Neuronal stem cell (in vitro differentiated cells): ENCODE measurements at regions not wholly inside any gene's neighbourhood (a gene's known extent, or its start where the extent isn't known, plus 50 kb on each side); places are given as distances from the start of the nearest gene placed in this dataset.

Experiments
- DNase-seq: peaks from one replicate; pipeline ENCODE4 v3.0.0-alpha.2; 2013; ENCODE audit warnings: low spot score
- H2AFZ ChIP-seq: one replicate; pipeline ENCODE4 v1.6.1; 2013; ENCODE audit warnings: mild to moderate bottlenecking, low read length, inconsistent platforms
- H2AK5ac ChIP-seq: 2 replicates; pipeline ENCODE4 v1.6.1; 2013; ENCODE audit warnings: low read depth, mild to moderate bottlenecking, inconsistent platforms, low read length, moderate library complexity, mixed read lengths
- H2BK120ac ChIP-seq: 2 replicates; pipeline ENCODE4 v1.6.1; 2013; ENCODE audit warnings: low read depth, mild to moderate bottlenecking, inconsistent platforms, low read length, moderate library complexity, mixed read lengths
- H2BK12ac ChIP-seq: one replicate; pipeline ENCODE4 v1.6.1; 2013; ENCODE audit warnings: low read length, inconsistent platforms
- H2BK15ac ChIP-seq: 2 replicates; pipeline ENCODE4 v1.6.1; 2013; ENCODE audit warnings: mild to moderate bottlenecking, low read length, inconsistent platforms, mixed read lengths
- H2BK5ac ChIP-seq: one replicate; pipeline ENCODE4 v1.6.1; 2013; ENCODE audit warnings: inconsistent platforms, mild to moderate bottlenecking, low read length, moderate library complexity
- H3K14ac ChIP-seq: one replicate; pipeline ENCODE4 v1.6.1; 2013; ENCODE audit warnings: low read length, inconsistent platforms
- H3K18ac ChIP-seq: 2 replicates; pipeline ENCODE4 v1.6.1; 2013; ENCODE audit warnings: low read length, inconsistent platforms
- H3K23ac ChIP-seq: 2 replicates; pipeline ENCODE4 v1.6.1; 2013; ENCODE audit warnings: low read depth, mild to moderate bottlenecking, mixed read lengths, low read length, inconsistent platforms; ENCODE audit not compliant: poor library complexity
- H3K27ac ChIP-seq: replicated peaks from 3 replicates; pipeline ENCODE4 v1.5.1; 2013; ENCODE audit warnings: low read length, inconsistent platforms
- H3K27me3 ChIP-seq, 3 experiments: 2 replicates each; pipeline ENCODE4 v1.6.1; 2013; ENCODE audit warnings: low read length in 3 of 3, mild to moderate bottlenecking in 2 of 3, inconsistent platforms in 1 of 3, low read depth in 1 of 3, mixed read lengths in 1 of 3, moderate library complexity in 1 of 3; ENCODE audit not compliant: control insufficient read depth in 3 of 3, insufficient read depth in 3 of 3
- H3K36me3 ChIP-seq, 2 donors: replicated peaks in 1 of 2; 2 replicates each; pipeline ENCODE4 v1.6.1; 2013; ENCODE audit warnings: low read length in 2 of 2; ENCODE audit not compliant: control insufficient read depth in 2 of 2, insufficient read depth in 2 of 2
- H3K4ac ChIP-seq: 2 replicates; pipeline ENCODE4 v1.6.1; 2013; ENCODE audit warnings: inconsistent platforms, mild to moderate bottlenecking, low read length, moderate library complexity
- H3K4me1 ChIP-seq, 2 donors: 1 replicate in 1 of 2; 2 replicates in 1 of 2; pipeline ENCODE4 v1.6.1; 2013; ENCODE audit warnings: low read length in 2 of 2, low read depth in 1 of 2; ENCODE audit not compliant: control insufficient read depth in 2 of 2, insufficient read depth in 1 of 2
- H3K4me2 ChIP-seq: one replicate; pipeline ENCODE4 v1.6.1; 2013; ENCODE audit warnings: mild to moderate bottlenecking, low read length, inconsistent platforms; ENCODE audit not compliant: insufficient read depth, poor library complexity, severe bottlenecking
- H3K4me3 ChIP-seq, 2 donors: 2 replicates each; pipeline ENCODE4 v1.5.1; 2013; ENCODE audit warnings: low read length in 2 of 2, mild to moderate bottlenecking in 2 of 2, inconsistent platforms in 1 of 2, moderate library complexity in 1 of 2
- H3K79me1 ChIP-seq: one replicate; pipeline ENCODE4 v1.6.1; 2013; ENCODE audit warnings: low read depth, mild to moderate bottlenecking, inconsistent platforms, low read length, moderate library complexity
- H3K9ac ChIP-seq: one replicate; pipeline ENCODE4 v1.6.1; 2013; ENCODE audit warnings: mild to moderate bottlenecking, low read depth, low read length, inconsistent platforms; ENCODE audit not compliant: poor library complexity
- H3K9me3 ChIP-seq, 2 donors: replicated peaks in 1 of 2; 2 replicates each; pipeline versions ENCODE3 to v1.6.1; 2013; ENCODE audit warnings: low read length in 2 of 2, mild to moderate bottlenecking in 2 of 2, inconsistent platforms in 1 of 2, low read depth in 1 of 2, mixed read lengths in 1 of 2, moderate library complexity in 1 of 2; ENCODE audit not compliant: control insufficient read depth in 2 of 2, insufficient read depth in 1 of 2
- H4K8ac ChIP-seq: one replicate; pipeline ENCODE4 v1.6.1; 2013; ENCODE audit warnings: low read depth, mild to moderate bottlenecking, inconsistent platforms, low read length, moderate library complexity
- H4K91ac ChIP-seq: one replicate; pipeline ENCODE4 v1.6.1; 2013; ENCODE audit warnings: low read length, low read depth, mild to moderate bottlenecking, inconsistent platforms; ENCODE audit not compliant: poor library complexity
- WGBS, 2 donors: extraction: QIAGEN DNeasy Blood & Tissue Kit; methylation state at CpG; one replicate each; pipeline ENCODE4 v1.1.7; 2013; ENCODE audit warnings: missing lambda C conversion rate in 2 of 2, mixed read lengths in 1 of 2; ENCODE audit not compliant: insufficient read length in 2 of 2, insufficient replicate concordance in 1 of 2; ENCODE audit errors: extremely low coverage in 2 of 2; 5-methylcytosine and 5-hydroxymethylcytosine counted together

DNA sequence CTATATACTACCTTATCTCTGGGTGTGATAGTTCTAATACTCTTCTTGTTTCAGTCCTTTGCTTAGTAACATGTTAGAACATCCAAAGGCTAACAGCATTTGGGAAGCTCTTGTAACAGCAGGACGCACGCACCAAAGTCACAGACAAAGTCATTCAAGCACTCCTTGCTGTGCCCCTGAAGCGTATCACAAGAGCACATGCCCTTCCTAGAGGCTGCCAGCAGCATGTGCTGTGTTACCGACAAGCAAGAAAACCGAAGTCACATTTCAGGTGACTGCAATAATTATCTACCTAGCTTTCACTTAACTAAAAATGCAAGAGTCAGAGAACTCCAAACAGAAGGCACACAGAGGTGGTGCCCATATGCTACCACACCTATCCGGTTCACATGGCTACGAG lies 194.1 kb downstream of the KLF12 start:
- H2BK120ac ChIP-seq, result no peak overlapping the region
- no peak overlapping the region for H3K23ac ChIP-seq
- peaks cover 4 to 7% of the 10 kb centered on the region in 2 donors for H3K4me1 ChIP-seq
- no peak overlapping the region for H3K4me2 ChIP-seq
- no peaks in the 10 kb centered on the region for H3K79me1 ChIP-seq
- no peak overlapping the region for H2BK15ac ChIP-seq
- no peaks in the 10 kb centered on the region for H3K9me3 ChIP-seq
- H3K4ac ChIP-seq, result no peak overlapping the region
- H3K18ac ChIP-seq, result no peak overlapping the region
- no peak overlapping the region for H2BK5ac ChIP-seq
- WGBS, 2 donors, result no CpG with 5 or more reads among the region's 7 CpGs
- H3K27ac ChIP-seq, result no peak overlapping the region
- no peak overlapping the region for H3K4me3 ChIP-seq
- H3K9ac ChIP-seq, result no peak overlapping the region
- no peak overlapping the region for H2AFZ ChIP-seq
- H3K14ac ChIP-seq, result no peak overlapping the region
- H2BK12ac ChIP-seq, result no peak overlapping the region
- no peak overlapping the region for H4K91ac ChIP-seq
- peaks cover 0 to 51% of the 10 kb centered on the region in 2 donors for H3K36me3 ChIP-seq
- no peak overlapping the region for H2AK5ac ChIP-seq
- no peak for DNase-seq
- no peak overlapping the region for H4K8ac ChIP-seq
- no peaks in the 10 kb centered on the region for H3K27me3 ChIP-seq

DNA sequence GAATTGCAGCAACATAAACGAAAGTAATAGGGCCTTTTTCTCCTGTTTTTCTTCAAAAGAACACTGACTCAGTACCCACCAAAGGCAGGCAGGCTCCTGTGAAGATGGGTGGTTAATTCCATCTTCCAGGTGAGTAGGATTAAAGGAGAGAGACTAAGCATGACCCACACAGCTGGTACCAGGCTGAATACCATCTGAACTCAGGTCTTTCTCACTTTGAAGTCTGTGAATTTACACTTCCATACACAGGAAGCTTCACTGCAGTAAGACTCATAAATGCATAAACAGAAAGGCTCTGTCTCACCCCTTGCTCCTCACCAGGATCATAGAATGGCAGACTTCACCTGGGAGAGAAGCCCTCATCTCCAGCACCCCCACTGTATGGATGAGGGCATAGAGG lies 194.6 kb downstream of the KLF12 start:
- Histone ChIP-seq H4K8ac (no peak overlapping the region), H3K14ac (no peak overlapping the region), H2AK5ac (no peak overlapping the region), H4K91ac (no peak overlapping the region), H3K4me2 (no peak overlapping the region), H3K23ac (no peak overlapping the region), H3K4me3 (no peak overlapping the region), H3K27ac (no peak overlapping the region), H3K27me3 (no peaks in the 10 kb centered on the region), H3K4ac (no peak overlapping the region), H2AFZ (no peak overlapping the region), H3K79me1 (no peaks in the 10 kb centered on the region), H2BK12ac (no peak overlapping the region), H2BK15ac (no peak overlapping the region), H3K9ac (no peak overlapping the region), H3K18ac (no peak overlapping the region), H2BK120ac (no peak overlapping the region), H3K9me3 (no peaks in the 10 kb centered on the region), H3K4me1 (peaks cover 4 to 7% of the 10 kb centered on the region in 2 donors), H3K36me3 (peaks cover 0 to 51% of the 10 kb centered on the region in 2 donors), H2BK5ac (no peak overlapping the region)
- no CpG with 5 or more reads among the region's 1 CpG for WGBS, 2 donors
- DNase-seq, result no peak

DNA sequence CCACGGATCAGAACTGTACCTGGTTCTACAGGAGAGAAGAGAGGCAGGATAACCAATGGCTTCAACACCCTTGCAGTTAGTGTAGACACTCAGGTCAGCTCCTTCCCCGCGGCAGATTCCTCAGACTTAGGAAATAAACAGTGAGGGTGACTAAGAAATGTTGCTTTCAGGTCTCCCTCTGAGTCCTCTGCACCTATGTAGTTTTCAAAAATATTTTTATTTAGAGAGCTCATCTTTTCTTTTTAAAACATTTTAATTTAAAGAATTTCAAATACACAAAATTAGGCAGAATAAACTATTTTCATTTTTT lies 195.2 kb downstream of the KLF12 start:
- no peak for DNase-seq
- Histone ChIP-seq H3K23ac (no peak overlapping the region), H2BK15ac (no peak overlapping the region), H2AFZ (no peak overlapping the region), H2BK120ac (no peak overlapping the region), H3K4ac (no peak overlapping the region), H3K27me3 (no peaks in the 10 kb centered on the region), H3K9me3 (no peaks in the 10 kb centered on the region), H3K4me1 (peaks cover 4% of the 10 kb centered on the region in 2 donors), H2BK12ac (no peak overlapping the region), H3K79me1 (no peaks in the 10 kb centered on the region), H2BK5ac (no peak overlapping the region), H3K14ac (no peak overlapping the region), H4K91ac (no peak overlapping the region), H4K8ac (no peak overlapping the region), H3K18ac (peak overlapping the region; percentile 62), H3K4me3 (no peak overlapping the region), H3K27ac (no peak overlapping the region), H2AK5ac (peak overlapping the region; percentile 57), H3K9ac (no peak overlapping the region), H3K36me3 (peaks cover 0 to 51% of the 10 kb centered on the region in 2 donors), H3K4me2 (no peak overlapping the region)
- WGBS, 2 donors, result no CpG with 5 or more reads among the region's 3 CpGs

DNA sequence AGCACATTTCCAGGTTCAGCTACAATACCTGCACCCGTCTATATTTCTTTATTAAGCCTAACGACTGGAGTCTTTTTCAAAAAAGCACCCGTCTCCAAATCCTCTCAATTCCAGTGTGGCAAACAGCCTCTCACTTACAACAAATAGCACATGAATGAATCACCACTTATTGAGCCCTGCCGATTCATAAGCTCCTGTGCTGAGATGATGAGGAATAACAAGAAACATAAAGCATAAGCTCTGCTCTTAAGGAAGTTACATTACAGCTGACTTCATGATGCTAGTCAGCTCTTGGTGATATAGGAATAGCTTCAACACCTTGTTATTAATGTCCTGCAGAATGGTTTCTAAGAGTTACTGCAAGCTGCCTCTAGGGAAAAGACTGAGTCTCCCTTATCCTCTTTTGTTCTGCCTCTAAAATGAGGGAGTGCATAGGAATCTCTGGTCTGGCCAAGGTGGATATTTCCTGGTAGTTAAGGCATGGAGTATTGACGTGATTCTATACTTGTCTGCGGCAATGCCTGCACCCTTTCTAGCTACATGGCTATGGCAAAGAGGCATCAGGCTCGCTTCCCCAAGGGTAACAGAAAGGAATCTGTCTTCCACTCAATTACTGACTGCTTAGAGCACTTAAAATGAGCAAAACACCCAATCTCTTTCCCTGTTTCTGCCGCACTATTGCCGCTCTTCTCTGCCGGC lies 195.7 kb downstream of the KLF12 start:
- Histone ChIP-seq H3K4ac (no peak overlapping the region), H3K27ac (no peak overlapping the region), H3K14ac (no peak overlapping the region), H3K4me3 (no peak overlapping the region), H2BK120ac (no peak overlapping the region), H4K8ac (no peak overlapping the region), H3K18ac (peak overlapping the region; percentile 62), H3K23ac (no peak overlapping the region), H3K9me3 (no peaks in the 10 kb centered on the region), H2AK5ac (peak overlapping the region; percentile 57), H2AFZ (no peak overlapping the region), H3K9ac (no peak overlapping the region), H3K4me2 (no peak overlapping the region), H3K36me3 (peaks cover 0 to 51% of the 10 kb centered on the region in 2 donors), H2BK15ac (no peak overlapping the region), H2BK12ac (no peak overlapping the region), H3K27me3 (no peaks in the 10 kb centered on the region), H3K4me1 (peaks cover 4% of the 10 kb centered on the region in 2 donors), H2BK5ac (no peak overlapping the region), H3K79me1 (no peaks in the 10 kb centered on the region), H4K91ac (no peak overlapping the region)
- peak; percentile 5 for DNase-seq
- WGBS, 2 donors, result no CpG with 5 or more reads among the region's 10 CpGs
